Heart right ventricle (tissue), 16 donors: ENCODE measurements at regions not wholly inside any gene's neighbourhood (a gene's known extent, or its start where the extent isn't known, plus 50 kb on each side); places are given as distances from the start of the nearest gene placed in this dataset.

Experiments used
- ATAC-seq, 8 donors: fragments of 200-7000 bp; cut with Tn5 transposase; one replicate each; pipeline ENCODE4 v1.9.1; 2020; ENCODE audit warnings: mild to moderate bottlenecking in 8 of 8, moderate library complexity in 8 of 8, moderate number of reproducible peaks in 1 of 8
- DNase-seq, 2 donors: peaks; one replicate each; pipeline ENCODE4 v3.0.0-alpha.2; 2020
- H3K27ac ChIP-seq, 10 donors: fragments of 200-600 bp; sonication (generic) in 2 of 10; one replicate each; pipeline versions ENCODE4 v1.5.0 to v1.8.0; 2020 to 2022; ENCODE audit warnings: mild to moderate bottlenecking in 3 of 10
- H3K27me3 ChIP-seq, 7 donors: fragments of 200-600 bp; one replicate each; pipeline ENCODE4 v1.8.0; 2021 to 2022; ENCODE audit warnings: mild to moderate bottlenecking in 2 of 7
- H3K36me3 ChIP-seq, 9 donors: fragments of 200-600 bp; sonication (generic) in 1 of 9; one replicate each; pipeline versions ENCODE4 v1.5.0 to v1.8.0; 2020 to 2022; ENCODE audit warnings: mild to moderate bottlenecking in 2 of 9
- H3K4me1 ChIP-seq, 9 donors: fragments of 200-600 bp; sonication (generic) in 1 of 9; one replicate each; pipeline versions ENCODE4 v1.5.0 to v1.8.0; 2020 to 2022; ENCODE audit warnings: mild to moderate bottlenecking in 4 of 9
- H3K4me3 ChIP-seq, 10 donors: fragments of 200-600 bp; sonication (generic) in 2 of 10; one replicate each; pipeline versions ENCODE4 v1.5.0 to v1.8.0; 2020 to 2022; ENCODE audit warnings: mild to moderate bottlenecking in 7 of 10, moderate library complexity in 2 of 10
- H3K9me3 ChIP-seq, 11 donors: fragments of 200-600 bp in 10 of 11; sonication (generic) in 2 of 11; one replicate each; pipeline versions ENCODE4 v1.5.0 to v1.8.0; 2013 to 2022; ENCODE audit warnings: mild to moderate bottlenecking in 2 of 11, control low read depth in 1 of 11, moderate library complexity in 1 of 11
- CTCF ChIP-seq, 9 donors: fragments of 200-600 bp; sonication (generic) in 2 of 9; IDR thresholded peaks; one replicate each; pipeline versions ENCODE4 v1.5.0 to v1.8.0; 2021 to 2022; ENCODE audit warnings: antibody characterized with exemption in 9 of 9, mild to moderate bottlenecking in 5 of 9, moderate library complexity in 1 of 9
- WGBS, 2 donors: extraction: QIAGEN DNeasy Blood & Tissue Kit; methylation state at CpG; one replicate each; pipeline ENCODE4 v1.1.7; 2013; ENCODE audit warnings: inconsistent platforms in 1 of 2; 5-methylcytosine and 5-hydroxymethylcytosine counted together
- intact Hi-C, 10 donors: fragments of 100-400 bp; cut with DNase I; formaldehyde crosslinking; loops; one replicate each; pipeline versions ENCODE4 v1.11.1 to v1.14.2; 2022
- donor health status: Arrhythmogenic right ventricular cardiomyopathy.
- donor health status: ischemic (EF 13 %, LVEDD 7.1; RV severe dilation, severe dysfunction).
- donor health status: healthy with polysubstance abuse.
- donor health status: DM: no; HTN: yes; CAD: no.
- donor health status: DM: no; HTN: no; CAD: no.
- donor health status: ischemic (EF 25% LVEDD 6.9; RV normal size, moderate dysfunction).
- donor health status: ischemic (EF 25% LVEDD 5.7; RV mildly dilated, moderate dysfunction).
- donor health status: healthy.
- donor health status: DM: yes; HTN: yes; CAD: no.
- donor health status: Ischemic cardiomyopathy.
- donor health status: ischemic (EF 35%, LVEDD 5.7; RV mildly dilated, moderate dysfunction).
- donor health status: nonischemic (EF 11% LVEDD 7.7; RV severe dilation, severe dysfunction).
- donor health status: DM: yes; HTN: yes; CAD: no.
- donor health status: PGD.
- donor health status: ischemic (EF 29% LVEDD 5.4; RV normal size, mild dysfunction).
- donor health status: nonischemic (EF 23%, LVEDD 6.1; RV moderate dilation, normal function).

GRCh38 chr10:76732306-76732705 is 905.3 kb downstream of the KCNMA1 start:
- 88 to 91% methylated on average over 3 of the region's 3 CpGs for WGBS, 2 donors
- H3K27ac ChIP-seq, result no peak overlapping the region
- TF ChIP-seq CTCF (IDR thresholded peaks at IDR 0.05), result no peak
- no peak for ATAC-seq
- no peaks in the 10 kb centered on the region for H3K36me3 ChIP-seq
- no peak for DNase-seq
- no peaks in the 10 kb centered on the region for H3K4me1 ChIP-seq
- peaks cover 0 to 14% (median 0%) of the 10 kb centered on the region in 11 donors for H3K9me3 ChIP-seq
- H3K27me3 ChIP-seq, result peaks cover 0 to 10% (median 0%) of the 10 kb centered on the region in 7 donors
- H3K4me3 ChIP-seq, result no peak overlapping the region
- intact Hi-C loops, result no loop called here

GRCh38 chr10:76729841-76730487 is 907.6 kb downstream of the KCNMA1 start:
- WGBS, 2 donors, result 41 to 63% methylated on average over 1 of the region's 1 CpG
- H3K36me3 ChIP-seq, result no peaks in the 10 kb centered on the region
- TF ChIP-seq CTCF (IDR thresholded peaks at IDR 0.05), result no peak
- H3K27me3 ChIP-seq, result peaks cover 0 to 16% (median 0%) of the 10 kb centered on the region in 7 donors
- DNase-seq (no peak), ATAC-seq (no peak)
- H3K27ac ChIP-seq, result no peak overlapping the region
- H3K4me3 ChIP-seq, result no peak overlapping the region
- peaks cover 0 to 14% (median 0%) of the 10 kb centered on the region in 11 donors for H3K9me3 ChIP-seq
- intact Hi-C loops, result no loop called here
- no peaks in the 10 kb centered on the region for H3K4me1 ChIP-seq

- TF ChIP-seq CTCF (IDR thresholded peaks at IDR 0.05), result no peak
- Histone ChIP-seq H3K4me3 (no peak overlapping the region), H3K27me3 (peaks cover 0 to 19% (median 0%) of the 10 kb centered on the region in 7 donors), H3K36me3 (no peaks in the 10 kb centered on the region), H3K9me3 (peaks cover 0 to 14% (median 0%) of the 10 kb centered on the region in 11 donors), H3K4me1 (no peaks in the 10 kb centered on the region), H3K27ac (no peak overlapping the region)
- intact Hi-C loops, result no loop called here
- ATAC-seq, result no peak
- no peak for DNase-seq
These were observed 908.3 kb downstream of the KCNMA1 start for GRCh38 chr10:76729346-76729745.

GRCh38 chr10:76727038-76727437 is 910.6 kb downstream of the KCNMA1 start:
- Histone ChIP-seq H3K4me3 (no peak overlapping the region), H3K9me3 (peaks cover 0 to 14% (median 0%) of the 10 kb centered on the region in 11 donors), H3K4me1 (no peaks in the 10 kb centered on the region), H3K27ac (no peak overlapping the region), H3K27me3 (peaks cover 0 to 19% (median 0%) of the 10 kb centered on the region in 7 donors), H3K36me3 (no peaks in the 10 kb centered on the region)
- WGBS, 2 donors, result 55 to 76% methylated on average over 2 of the region's 2 CpGs
- ATAC-seq (peak in 1 of 8 donors; percentile 11), DNase-seq (no peak)
- TF ChIP-seq CTCF (IDR thresholded peaks at IDR 0.05), result no peak
- intact Hi-C loops, result no loop called here
